HCEC 1CT (cell line): ENCODE measurements at regions not wholly inside any gene's neighbourhood (a gene's known extent, or its start where the extent isn't known, plus 50 kb on each side); places are given as distances from the start of the nearest gene placed in this dataset.
"Not testable (repeated sequence)": the region's sequence is repeated elsewhere in the genome, so short reads cannot be mapped to it uniquely, and the experiment has no call there.

Experiments used
- DNase-seq: peaks from one replicate; pipeline ENCODE4 v3.0.0-alpha.2; 2017

DNA sequence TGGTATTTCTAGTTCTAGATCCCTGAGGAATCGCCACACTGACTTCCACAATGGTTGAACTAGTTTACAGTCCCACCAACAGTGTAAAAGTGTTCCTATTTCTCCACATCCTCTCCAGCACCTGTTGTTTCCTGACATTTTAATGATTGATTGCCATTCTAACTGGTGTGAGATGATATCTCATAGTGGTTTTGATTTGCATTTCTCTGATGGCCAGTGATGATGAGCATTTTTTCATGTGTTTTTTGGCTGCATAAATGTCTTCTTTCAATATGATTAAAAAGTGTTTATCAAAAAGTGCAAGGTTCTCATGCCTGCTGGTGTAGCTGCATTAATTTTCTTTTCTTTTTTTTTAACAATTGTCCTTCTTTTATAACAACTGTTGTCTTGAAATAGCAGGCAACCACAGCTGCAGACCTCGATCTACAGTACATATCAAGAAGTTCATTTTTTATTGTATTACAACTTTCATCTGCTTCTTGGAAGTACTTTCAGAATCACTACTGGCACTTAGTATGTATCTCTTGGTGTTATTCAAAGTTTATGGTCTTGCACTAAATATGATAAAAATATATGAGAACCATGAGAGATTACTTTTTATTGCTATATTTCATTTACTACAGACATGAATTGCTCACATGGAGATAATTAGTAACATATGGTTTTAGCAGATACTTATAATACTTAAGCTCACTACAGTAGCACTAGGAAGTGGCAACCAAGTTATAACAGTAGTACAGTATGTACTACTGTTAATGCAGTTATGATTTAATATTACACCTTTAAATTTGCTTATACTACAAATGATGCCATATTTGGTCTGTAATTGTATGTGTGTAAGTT, 358.0 kb downstream of the ETV1 start:
- peak; percentile 18 for DNase-seq

DNA sequence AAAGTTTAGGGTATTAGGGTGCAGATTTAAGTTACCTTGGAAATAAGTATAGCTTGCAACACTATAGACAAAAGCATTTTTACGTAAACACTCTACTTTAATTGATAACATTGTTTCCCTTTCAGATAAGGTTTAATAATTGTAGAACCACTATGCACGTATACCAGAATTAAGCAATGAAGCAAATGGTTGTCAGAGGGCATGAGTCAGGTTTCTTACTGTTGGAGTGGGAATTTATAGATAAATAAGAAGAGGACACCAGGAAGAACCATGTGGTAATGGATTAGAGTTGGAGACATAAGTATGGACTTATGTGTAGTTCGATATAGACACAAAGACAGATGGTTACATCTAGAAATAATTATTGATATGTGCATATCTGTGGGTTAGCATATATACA, 355.6 kb downstream of the ETV1 start:
- DNase-seq, result peak; percentile 51

DNA sequence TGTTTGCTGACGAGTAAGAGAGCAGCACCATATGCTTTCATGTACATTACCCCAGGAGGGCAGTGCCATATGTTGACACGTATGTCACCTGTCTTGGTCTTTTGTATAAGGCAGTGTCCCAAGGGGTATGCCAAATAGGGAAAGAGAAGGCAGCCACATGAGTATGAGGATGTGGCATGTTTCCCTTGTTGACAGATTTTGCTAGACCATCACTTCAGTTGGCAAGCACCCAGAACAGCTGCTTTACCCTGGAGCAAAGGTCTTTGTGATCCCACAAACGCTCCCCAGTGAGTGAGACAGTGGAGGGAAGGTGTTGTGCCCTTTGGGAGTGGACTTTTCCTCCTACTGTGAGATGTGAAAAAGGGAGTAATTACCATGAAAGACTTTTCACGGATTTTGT, 350.1 kb downstream of the ETV1 start:
- no peak for DNase-seq

DNA sequence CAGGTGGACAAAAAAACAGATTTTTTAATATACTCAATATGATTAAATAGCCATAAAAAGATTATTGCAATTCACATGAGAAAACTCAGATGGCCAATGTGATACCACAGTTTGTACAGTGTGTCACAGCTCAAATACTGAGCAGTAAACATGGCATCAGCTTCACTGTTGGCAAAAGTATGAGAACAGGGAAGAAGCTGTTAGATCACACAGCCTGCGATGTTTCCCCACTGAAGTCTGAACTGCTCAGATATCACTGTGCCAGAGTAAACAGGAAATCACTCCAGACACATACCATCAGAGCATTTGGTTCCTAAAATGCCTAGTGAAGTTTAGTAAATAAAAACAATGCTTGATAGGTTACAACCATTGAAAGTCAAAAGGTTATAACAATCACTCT, 347.8 kb downstream of the ETV1 start:
- peak; percentile 55 for DNase-seq

DNA sequence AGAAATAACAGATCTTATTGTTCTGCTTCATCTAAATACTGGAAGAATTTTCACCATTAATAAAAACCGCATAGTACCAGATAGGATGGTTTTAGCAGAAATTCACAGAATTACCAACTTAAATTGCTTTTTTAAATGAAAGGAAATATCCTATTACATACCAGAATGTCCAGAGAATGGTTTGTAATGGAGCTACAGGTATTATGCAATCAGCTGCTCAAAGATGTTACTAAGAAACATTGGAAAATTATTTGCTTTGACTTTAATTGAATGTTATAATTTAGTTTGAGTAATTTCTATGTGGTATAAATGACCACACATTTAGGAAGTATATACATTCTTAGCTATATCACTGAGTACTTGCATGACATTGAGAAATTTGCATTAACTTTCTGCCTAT, 338.3 kb downstream of the ETV1 start:
- no peak for DNase-seq

DNA sequence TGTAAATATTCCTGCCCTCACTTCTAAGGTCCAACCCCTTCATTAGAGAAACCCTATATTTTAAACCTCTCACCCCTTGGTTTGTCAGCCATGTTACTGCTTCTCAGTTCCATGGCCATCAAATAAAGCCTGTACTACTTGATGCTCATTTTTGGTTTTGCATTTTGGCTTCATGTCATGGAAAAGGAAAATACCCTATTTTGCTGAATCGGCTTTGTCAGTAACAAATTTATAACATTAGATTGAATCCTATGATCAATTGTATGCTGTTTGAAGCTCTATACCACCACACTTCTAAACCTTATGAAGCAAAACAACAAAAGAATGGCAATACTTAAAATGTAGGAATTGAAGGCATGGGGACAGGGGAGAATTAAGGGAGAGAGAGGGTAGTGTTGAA, 333.1 kb downstream of the ETV1 start:
- DNase-seq, result no peak

DNA sequence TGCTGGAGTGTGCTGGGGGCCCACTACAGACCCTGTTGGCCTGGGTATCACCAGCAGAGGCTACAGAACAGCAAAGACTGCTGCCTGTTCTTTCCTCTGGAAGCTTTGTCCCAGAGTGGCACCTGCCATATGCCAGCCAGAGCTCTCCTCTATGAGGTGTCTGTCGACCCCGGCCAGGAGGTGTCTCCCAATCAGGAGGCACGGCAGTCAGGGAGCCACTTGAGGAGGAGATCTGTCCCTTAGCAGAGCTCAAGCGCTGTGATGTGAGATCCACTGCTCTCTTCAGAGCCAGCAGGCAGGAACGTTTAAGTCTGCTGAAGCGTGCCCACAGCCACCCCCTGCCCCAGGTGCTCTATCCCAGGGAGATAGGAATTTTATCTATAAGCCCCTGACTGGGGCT, 316.2 kb downstream of the ETV1 start:
- no peak for DNase-seq

DNA sequence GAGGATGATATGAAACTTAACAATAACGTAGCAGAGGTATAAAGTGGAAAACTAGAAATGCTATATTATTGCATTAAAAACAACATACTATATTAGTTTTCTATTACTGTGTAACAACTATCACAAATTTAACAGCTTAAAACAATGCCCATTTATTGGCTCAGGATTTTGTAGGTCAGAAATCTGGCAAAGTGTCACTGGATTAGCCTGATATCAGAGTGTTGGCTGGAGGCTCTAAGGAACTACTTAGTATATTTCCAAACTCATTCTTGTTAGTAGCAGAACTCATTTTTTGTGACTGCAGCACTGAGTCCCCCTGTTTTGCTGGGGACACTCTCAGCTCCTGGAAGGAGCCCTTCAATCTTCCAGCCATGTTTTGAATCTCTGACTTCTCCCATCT, 306.8 kb downstream of the ETV1 start:
- no peak for DNase-seq

DNA sequence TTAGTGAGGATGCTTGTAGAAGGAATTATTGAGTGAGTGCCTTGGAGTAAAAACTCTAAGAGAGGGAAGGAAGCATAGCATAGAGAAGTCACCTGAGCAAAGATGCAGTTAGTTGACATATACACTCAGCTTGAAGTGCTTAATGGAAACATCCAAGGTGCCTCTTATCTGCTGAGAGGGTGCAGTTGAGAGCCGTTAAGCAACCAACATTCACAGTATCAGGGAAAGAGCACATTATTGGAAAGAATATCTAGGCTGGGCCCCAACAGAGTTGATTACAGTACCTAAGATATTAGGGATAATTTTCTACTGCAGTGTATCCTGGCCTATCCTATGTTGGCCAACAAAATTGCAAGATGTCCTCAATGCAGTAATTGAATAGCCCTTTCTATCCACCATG, 302.0 kb downstream of the ETV1 start:
- DNase-seq, result no peak

DNA sequence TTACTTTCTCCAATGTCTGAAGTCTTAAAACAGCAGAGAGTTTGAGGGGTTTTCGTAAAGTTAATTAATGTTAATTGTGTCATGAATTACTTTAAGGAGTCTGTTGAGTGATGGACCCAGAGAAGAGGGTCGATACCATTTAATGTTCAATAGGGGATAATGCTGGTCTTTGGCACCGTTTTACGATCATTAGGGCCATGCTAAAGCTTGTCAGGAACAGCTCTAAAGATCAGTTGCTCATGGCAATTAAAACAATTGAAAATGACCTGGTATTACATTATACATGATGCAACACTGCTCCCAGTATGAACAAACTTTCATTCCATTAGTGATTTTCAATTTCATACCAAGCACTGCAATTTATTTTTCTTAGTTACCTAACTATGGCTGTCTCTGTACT, 296.9 kb downstream of the ETV1 start:
- no peak for DNase-seq

DNA sequence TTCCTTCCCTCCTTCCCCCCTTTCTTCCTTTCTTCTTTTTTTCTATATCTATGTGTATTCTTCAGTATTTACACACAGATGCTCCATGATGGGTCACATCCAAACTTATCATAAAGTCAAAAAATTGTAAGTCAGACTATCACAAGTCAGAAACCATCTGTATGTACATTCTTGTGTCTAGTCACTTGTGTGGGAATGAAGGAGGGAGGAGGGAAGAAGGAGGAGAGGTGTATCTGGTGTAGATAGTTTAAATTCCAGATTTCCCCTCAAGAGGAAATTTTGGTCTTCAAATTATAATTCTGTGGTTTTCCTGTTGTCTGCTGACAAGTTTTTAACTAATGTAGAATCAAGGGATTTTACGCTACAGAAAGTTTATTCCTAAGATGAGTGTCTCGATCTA, 287.2 kb downstream of the ETV1 start:
- DNase-seq, result no peak

DNA sequence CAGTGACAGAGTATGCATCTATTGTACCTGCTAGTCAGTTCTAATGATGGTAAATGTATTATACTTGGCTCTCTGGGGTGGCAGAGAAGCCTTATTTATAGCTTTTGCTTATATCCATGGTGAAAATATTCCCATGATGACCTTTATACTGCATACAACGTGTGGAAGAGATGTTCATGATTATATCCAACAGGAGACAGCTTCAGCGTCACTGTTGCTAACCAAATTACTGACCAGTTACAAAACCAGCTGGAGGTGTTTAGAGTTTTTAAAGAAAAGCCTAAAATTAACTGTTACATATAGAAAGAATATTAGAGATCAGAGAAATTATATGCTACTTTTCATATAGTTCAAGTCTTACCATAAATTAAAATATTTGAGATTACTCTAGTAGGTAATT, 280.8 kb downstream of the ETV1 start:
- DNase-seq, result no peak

DNA sequence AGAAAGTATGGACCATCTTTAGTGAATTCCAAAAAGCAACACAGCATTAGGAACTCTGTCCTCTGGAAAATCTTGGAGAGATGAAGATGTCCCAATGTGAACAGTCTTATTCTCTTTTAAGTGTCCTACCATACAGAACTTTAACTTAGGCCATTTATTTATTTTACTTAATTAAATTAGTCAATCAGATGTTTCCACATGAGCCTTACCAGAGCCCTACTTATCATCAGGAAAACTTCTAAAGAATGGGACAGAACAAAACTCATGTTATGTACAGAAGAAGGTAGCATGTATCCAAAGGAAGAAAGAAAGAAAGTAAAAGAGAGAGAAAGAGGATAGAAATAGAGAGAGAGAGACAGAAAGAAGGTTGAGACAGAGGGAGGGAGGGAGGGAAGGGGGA, 276.4 kb downstream of the ETV1 start:
- no peak for DNase-seq

DNA sequence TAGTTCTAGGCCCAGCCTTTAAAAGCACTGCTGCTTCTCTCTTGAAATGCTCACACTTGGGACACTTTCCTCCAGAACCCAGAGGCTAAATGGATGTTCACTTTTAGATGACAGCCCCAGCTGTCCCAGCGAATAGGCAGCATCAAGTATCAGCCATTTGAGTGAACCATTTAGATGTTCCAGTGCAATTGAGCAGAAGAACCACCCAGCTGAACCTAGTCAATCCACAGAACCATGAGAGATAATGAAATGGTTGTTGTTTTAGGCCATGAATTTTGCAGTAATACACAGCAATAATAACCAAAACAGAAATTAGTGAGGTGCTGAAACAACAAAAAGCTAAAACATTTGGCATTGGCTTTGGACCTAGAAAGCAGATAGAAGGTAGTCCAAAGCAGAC, 273.9 kb downstream of the ETV1 start:
- no peak for DNase-seq

DNA sequence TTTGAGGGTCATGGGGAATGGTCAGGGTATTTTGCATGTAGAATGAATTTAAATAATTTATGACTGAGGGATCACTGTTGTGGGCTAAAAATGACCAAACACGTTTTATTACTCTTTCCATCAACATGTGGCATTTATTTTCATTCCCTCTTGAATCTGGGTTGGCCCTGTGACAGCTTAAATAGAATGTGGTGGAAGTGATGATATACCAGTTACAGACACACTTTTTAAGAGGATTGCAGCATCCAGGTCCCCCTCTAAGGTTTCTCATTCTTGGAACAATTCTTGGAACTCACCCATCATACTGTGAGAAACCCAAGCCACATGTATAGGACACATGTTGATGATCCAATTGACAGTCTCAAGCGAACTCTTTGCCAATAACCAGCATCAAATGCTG, 272.4 kb downstream of the ETV1 start:
- no peak for DNase-seq

DNA sequence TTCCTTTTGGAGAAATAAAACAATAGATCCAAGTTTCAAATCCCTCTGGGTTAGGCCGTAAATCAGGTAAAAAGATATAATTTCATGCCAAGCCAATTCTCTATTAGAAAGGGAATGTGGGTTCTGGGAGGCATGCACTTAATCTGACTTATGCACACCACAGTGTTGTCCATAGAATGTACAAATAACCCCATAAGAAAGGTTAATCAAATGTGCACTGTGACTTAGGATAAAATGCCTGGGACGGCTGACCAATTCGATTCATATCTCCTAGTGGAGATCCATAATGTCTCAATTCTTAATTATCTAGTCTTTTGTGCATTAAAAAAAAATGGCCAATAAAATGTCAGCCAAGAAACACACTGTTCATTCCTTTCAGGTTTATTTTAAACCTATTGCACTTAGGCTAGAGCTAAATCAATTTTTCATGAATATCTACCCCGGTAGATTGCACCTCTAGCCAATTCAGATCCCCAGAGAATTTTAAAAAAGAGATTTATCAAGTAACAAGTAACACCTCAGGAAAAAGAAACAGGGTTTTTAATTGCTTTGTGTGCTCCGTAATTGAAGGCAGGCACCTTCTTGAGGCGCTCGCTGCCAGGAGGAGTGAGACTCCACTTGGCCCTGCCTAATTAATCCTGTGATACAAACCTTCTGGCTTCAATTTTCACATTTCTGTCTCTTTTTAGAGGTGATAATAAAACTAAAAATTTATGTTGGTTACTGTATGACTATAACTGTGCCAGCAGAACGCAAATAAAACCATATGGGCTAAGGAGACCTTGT, 265.1 kb downstream of the ETV1 start:
- DNase-seq, result no peak

DNA sequence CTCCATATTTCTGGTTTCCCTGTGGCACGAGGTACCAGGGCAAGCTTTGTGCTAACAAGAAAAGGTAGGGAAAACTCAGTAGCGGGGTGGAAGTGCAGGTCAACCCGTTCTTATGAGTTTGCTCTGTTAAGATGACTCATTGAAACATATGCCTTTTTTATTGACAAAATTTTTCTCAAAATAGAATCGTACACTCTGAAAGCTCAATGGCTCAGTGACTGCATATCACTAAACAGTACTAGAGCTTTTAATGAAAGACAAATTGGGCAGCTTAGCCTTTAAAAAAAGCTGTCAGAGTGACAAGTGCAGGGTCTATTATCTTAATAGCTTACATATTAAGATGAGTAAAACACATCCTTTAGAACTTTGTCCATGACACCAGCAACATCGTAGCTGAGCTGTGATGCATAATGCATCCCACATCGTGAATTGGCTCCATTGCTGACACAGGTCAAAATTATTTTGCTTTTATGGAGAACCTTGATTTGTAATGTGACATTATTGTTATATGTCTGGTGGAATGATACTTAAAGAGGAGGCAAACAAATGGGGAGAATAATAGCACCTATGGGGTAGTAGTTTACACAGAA, 264.4 kb downstream of the ETV1 start:
- no peak for DNase-seq

DNA sequence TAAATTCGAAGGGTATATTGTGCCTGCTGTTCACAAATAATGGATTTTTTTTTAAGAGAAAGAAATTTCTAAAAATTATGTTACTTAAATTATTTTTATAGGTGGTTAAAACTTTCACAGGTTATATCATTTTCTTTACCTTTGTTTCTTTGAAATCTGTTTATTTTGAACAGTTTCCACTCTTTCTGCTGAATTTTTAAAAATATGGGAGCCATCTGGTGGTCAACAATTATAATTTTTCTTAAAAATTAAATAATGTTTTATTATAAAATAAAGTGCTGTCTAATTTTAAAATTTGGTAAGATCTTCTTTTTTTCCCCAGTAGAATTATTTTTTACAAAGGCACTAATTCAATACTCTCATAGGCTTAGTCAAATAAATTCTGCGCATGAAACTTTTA, 263.9 kb downstream of the ETV1 start:
- no peak for DNase-seq

DNA sequence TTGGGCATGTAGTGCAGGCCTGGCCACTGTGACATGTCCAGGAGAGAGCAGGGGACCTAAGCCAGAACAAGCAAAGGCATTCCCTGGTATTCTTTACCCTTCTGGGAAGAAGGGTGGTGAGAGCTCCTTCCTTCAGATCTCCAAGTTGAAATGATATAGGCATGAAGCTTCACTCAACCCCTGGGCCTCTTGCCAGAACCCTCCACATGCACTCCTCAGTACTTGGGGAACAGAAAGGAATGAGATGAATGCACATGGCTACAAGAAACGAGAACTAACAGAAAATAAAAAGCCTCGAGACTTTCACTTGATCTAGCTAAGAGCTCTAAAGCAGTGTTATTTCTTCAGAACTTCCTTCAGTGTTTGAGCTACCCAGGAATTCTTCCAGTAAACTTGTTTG, 262.2 kb downstream of the ETV1 start:
- no peak for DNase-seq

DNA sequence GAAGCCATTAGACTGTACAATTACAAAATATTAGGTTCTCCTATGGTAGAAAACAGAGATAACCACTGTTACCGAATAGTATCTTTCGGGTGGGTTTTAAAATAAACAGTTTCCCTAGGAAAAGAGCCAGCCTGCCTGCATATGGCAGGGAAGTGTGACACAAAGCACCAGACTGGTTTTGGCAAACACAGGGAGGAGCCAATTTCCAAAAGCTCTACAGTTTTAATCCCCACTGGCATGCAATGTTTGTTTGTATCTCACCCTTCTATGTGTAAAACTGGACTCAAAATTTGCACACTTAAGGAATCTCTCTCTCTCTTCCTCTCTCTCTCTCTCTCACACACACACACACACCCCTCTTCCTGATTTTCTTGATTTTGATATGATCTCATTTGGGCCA, 261.7 kb downstream of the ETV1 start:
- DNase-seq, result no peak

DNA sequence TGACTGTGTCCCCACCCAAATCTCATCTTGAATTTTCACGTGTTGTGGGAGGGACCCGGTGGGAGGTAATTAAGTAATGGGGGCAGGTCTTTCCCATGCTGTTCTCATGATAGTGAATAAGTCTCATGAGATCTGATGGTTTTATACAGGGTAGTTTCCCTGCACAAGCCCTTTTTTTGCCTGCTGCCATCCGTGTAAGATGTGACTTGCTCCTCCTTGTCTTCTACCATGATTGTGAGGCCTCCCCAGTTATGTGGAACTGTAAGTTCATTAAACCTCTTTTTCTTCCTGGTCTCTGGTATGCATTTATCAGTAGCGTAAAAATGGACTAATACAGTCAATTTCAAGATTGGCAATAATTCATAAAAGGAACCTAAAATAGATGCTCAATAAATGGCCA, 261.0 kb downstream of the ETV1 start:
- not testable (repeated sequence) for DNase-seq

DNA sequence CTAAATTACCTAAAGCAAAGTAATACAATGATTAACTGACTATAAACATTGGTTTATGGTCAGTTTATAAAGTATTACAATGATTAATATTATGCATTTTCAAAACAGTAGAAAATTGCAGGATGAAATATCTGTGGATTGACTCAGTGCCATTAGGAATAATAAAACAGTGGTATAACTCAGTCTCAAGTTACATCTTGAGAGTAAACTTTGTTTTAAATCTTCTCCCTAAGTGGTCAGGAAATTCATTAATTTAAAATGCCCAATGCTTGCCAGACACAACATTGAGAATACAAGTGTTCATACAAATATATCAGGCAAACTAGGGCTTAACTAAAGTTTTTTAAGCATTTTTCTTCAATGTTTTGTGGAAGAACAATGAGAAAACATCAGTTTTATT, 257.8 kb downstream of the ETV1 start:
- DNase-seq, result peak; percentile 37

DNA sequence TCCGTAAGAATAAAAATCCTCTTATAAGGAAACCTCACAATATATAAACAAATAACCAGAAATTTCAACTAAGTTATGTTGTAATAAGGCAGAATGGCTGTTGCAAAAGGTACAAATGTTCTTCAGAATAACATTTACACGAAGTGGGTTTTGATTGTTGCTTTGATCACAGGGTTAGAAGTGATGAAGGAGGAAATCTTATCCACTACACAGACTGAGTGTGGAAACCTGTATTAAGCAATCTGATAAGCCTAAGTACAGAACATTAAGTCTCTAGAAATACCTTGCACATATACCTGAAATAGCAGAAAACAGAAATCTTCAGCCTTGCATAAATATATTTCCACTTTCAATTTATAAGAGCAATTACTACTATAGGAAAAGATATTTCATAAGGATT, 251.9 kb downstream of the ETV1 start:
- no peak for DNase-seq

DNA sequence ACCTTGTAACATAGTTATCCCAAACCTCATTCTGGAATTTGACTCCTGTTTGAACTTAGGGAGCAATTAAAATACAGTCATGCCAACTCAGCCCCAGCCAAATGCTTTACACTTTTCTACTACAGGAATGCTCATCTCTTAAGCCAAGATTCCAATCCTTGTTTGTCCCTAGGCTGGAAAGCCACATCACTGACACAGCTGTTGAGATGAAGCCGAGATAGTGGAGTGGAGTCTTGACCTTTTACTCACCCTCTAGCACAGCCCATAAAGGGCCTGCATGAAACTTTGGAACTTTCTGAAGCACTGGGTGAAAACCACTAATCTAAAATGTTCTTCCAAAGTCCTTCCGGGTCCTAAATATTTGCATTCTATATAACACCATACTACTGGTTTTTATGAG, 247.3 kb downstream of the ETV1 start:
- DNase-seq, result peak; percentile 60
